ENCODE measurements at regions not wholly inside any gene's neighbourhood (a gene's known extent, or its start where the extent isn't known, plus 50 kb on each side); places are given as distances from the start of the nearest gene placed in this dataset.

DNA sequence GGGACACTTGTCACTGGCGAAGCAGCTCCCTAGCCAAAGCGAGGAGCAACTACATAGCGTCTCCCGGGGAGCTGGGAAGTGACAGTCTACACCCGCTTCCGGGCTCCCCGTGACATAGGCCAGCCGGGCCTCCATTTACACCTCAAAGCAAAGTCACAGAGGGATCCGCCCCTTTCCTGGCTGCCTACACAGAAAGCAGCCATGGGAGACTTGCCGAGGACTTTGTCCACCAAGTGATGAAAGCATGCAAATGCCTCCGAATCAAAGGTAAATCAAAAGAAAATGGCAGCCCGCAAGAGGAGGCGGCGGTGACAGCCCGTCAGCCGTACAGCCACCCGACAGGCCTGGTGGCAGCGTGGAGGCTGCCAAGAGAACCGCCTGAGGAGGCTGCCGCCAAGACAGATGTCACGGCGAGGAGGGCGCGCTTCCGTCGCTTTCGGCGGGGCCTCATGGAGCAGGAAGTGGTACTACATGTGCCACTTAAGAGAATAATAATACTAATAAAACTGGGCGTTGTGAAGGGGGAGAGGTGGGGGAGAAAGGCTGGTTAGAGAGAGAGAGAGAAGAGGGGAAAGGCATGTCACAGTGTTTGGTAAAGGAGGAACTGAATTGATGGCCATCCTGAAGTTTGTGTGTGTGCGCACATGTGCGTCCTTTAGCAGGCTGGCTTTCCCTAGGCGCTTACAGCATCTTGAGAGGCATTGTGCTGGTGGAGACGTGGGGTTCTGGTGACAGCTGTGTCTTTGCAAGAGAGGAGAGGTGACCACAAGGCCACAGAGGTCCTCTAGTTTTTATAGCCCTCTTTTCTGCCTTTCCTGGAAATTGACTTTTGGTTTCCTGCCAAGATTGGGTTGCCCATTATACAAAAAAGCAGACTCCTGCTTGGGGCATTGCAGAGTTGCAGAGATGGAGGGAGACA, 661.7 kb downstream of the VRK1 start:
- Histone ChIP-seq H3K9me3 (ENCODE audit: control insufficient read depth, insufficient read depth, low read length) (peaks cover 47% of the 10 kb centered on the region), H3K4me3 (ENCODE audit: low read depth, low read length) (no peak overlapping the region), H3K27ac (ENCODE audit: low read depth, low read length) (no peak overlapping the region), H3K27me3 (ENCODE audit: control insufficient read depth, insufficient read depth, low read length) (no peaks in the 10 kb centered on the region)
- ChIA-PET POLR2A (no interaction called here), CTCF (no interaction called here)
- DNase-seq (ENCODE audit: low read depth, low spot score): no peak
- TF ChIP-seq, protein P1, sequence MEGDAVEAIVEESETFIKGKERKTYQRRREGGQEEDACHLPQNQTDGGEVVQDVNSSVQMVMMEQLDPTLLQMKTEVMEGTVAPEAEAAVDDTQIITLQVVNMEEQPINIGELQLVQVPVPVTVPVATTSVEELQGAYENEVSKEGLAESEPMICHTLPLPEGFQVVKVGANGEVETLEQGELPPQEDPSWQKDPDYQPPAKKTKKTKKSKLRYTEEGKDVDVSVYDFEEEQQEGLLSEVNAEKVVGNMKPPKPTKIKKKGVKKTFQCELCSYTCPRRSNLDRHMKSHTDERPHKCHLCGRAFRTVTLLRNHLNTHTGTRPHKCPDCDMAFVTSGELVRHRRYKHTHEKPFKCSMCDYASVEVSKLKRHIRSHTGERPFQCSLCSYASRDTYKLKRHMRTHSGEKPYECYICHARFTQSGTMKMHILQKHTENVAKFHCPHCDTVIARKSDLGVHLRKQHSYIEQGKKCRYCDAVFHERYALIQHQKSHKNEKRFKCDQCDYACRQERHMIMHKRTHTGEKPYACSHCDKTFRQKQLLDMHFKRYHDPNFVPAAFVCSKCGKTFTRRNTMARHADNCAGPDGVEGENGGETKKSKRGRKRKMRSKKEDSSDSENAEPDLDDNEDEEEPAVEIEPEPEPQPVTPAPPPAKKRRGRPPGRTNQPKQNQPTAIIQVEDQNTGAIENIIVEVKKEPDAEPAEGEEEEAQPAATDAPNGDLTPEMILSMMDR (IDR thresholded peaks at IDR 0.05; ENCODE audit: low read depth, low read length): no peak

DNA sequence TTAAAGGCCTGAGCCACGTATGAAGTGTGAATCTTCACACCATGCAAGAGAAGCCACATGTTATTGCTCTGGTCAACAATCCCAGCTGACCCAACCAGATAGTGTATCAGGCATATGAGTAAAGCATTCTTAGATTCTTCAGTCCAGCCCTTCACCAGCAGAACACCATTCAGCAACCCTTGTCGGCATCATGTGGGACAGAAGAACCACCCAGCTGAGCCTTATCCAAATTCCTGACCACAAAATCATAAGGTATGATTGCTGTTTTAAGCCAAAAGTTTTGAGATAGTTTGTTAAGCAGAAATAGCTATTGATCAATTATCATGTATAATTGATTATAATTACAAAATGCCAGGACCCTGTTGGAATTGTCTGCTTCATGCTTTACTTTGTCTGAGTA, 664.9 kb downstream of the VRK1 start:
- Histone ChIP-seq H3K27me3 (ENCODE audit: control insufficient read depth, insufficient read depth, low read length) (no peaks in the 10 kb centered on the region), H3K9me3 (ENCODE audit: control insufficient read depth, insufficient read depth, low read length) (peaks cover 26% of the 10 kb centered on the region), H3K4me3 (ENCODE audit: low read depth, low read length) (no peak overlapping the region), H3K27ac (ENCODE audit: low read depth, low read length) (no peak overlapping the region)
- TF ChIP-seq, protein P1 (IDR thresholded peaks at IDR 0.05; ENCODE audit: low read depth, low read length): no peak
- ChIA-PET CTCF (no interaction called here), POLR2A (no interaction called here)
- DNase-seq (ENCODE audit: low read depth, low spot score): no peak

DNA sequence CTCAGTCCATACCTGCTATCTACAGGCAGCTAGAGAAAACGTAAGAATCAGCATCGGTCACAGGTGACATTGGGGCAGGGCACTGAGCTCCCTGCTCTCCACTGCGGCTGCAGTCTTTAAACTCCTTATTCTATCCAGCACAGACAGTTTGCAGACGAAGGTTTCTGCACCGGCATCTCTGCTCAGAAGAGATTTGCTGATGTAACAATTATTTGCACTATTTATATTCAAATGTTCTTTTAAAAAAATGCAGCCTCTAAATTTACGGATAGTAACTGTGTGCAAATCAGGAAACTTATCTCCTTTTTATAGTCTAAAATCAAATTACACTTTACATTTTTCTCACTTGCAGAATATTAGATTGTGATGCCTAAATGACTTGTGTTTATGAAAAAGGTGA, 671.0 kb downstream of the VRK1 start:
- DNase-seq (ENCODE audit: low read depth, low spot score): no peak
- POLR2A ChIA-PET: no interaction called here
- CTCF ChIA-PET: no interaction called here
- Histone ChIP-seq H3K9me3 (ENCODE audit: control insufficient read depth, insufficient read depth, low read length) (peaks cover 18% of the 10 kb centered on the region), H3K4me3 (ENCODE audit: low read depth, low read length) (no peak overlapping the region), H3K27me3 (ENCODE audit: control insufficient read depth, insufficient read depth, low read length) (no peaks in the 10 kb centered on the region), H3K27ac (ENCODE audit: low read depth, low read length) (no peak overlapping the region)
- TF ChIP-seq, protein P1 (IDR thresholded peaks at IDR 0.05; ENCODE audit: low read depth, low read length): no peak

DNA sequence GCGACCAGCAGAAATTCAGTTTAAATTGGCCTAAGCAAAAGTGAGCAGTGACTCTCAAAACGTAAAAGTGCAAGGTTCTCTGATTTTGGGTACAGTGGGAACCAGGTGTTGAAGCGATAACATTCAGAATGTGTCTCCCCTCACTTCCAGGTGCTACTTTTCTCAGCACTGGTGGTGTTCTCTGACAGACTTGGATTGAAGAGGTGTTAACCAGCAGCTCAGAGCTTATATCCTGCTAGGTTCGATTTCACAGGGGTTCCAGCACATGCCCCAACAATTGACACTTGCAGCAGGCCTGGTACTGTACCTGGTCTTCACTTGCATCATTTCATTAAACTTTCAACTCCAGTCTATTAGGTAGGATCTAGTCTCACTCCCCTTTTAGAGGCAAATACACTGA, 680.2 kb downstream of the VRK1 start:
- TF ChIP-seq, protein P1 (IDR thresholded peaks at IDR 0.05; ENCODE audit: low read depth, low read length): no peak
- ChIA-PET POLR2A (no interaction called here), CTCF (no interaction called here)
- H3K4me3 ChIP-seq (ENCODE audit: low read depth, low read length): no peak overlapping the region
- H3K9me3 ChIP-seq (ENCODE audit: control insufficient read depth, insufficient read depth, low read length): peaks cover 8% of the 10 kb centered on the region; the same call in 1 of the 2 replicates
- H3K27me3 ChIP-seq (ENCODE audit: control insufficient read depth, insufficient read depth, low read length): no peaks in the 10 kb centered on the region
- no peak for DNase-seq (ENCODE audit: low read depth, low spot score)
- no peak overlapping the region for H3K27ac ChIP-seq (ENCODE audit: low read depth, low read length)

DNA sequence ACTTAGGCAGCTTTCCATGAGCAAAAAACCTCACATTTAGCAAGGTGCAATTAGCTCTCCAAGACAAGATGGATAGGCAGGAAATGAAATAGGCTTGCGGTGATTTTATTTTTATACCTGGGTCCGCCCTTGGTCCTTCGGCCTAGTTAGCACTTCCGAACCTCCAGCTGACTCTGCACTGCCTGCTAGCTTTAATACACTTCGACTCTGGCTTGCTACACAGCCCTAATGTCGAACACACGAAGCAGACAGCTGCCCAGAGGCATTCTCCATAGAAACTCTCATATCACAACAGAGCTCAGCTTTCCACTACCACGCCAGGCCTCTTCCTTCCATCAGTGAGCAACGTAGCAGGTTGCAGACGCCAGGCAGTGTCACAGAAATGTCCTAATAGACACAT, 688.0 kb downstream of the VRK1 start:
- TF ChIP-seq, protein P1 (IDR thresholded peaks at IDR 0.05; ENCODE audit: low read depth, low read length): no peak
- H3K4me3 ChIP-seq (ENCODE audit: low read depth, low read length): no peak overlapping the region
- POLR2A ChIA-PET: no interaction called here
- H3K27ac ChIP-seq (ENCODE audit: low read depth, low read length): no peak overlapping the region
- no peaks in the 10 kb centered on the region for H3K27me3 ChIP-seq (ENCODE audit: control insufficient read depth, insufficient read depth, low read length)
- CTCF ChIA-PET: no interaction called here
- DNase-seq (ENCODE audit: low read depth, low spot score): no peak
- H3K9me3 ChIP-seq (ENCODE audit: control insufficient read depth, insufficient read depth, low read length): peaks cover 31% of the 10 kb centered on the region

Measured in AG04450 (cell line).